ENCODE measurements at regions not wholly inside any gene's neighbourhood (a gene's known extent, or its start where the extent isn't known, plus 50 kb on each side); places are given as distances from the start of the nearest gene placed in this dataset.

DNA sequence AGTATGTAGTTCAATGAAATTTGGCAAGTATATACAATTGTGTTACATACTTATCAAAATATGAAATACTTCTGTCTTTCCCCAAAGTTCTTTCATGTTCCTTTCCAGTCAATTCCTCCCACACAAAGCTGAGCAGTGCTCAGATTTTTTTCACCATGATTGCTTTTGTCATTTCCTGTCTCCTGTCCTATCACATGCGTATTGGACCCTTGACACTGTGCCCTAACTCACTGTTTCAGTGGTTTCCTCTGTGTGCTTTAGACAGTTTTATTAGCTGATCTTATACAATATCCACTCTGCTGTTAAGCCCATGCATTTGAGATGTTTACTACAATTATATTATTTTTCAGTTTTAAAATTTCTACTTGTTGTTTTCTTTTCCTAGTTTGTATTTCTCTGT lies 463.6 kb upstream of the MEF2C start:
- H3K4me2 ChIP-seq (ENCODE audit: low read length): no peak overlapping the region
- H2AFZ ChIP-seq (ENCODE audit: low read depth, low read length): no peak overlapping the region
- H3K36me3 ChIP-seq (ENCODE audit: insufficient read depth, low read length): no peaks in the 10 kb centered on the region
- no peaks in the 10 kb centered on the region for H3K9me3 ChIP-seq (ENCODE audit: low read length)
- H3F3A ChIP-seq (ENCODE audit: insufficient read depth, low read length, poor library complexity, severe bottlenecking): no peaks in the 10 kb centered on the region
- no peak for TF ChIP-seq RAD21 (conservative IDR thresholded peaks at IDR 0.05)
- TF ChIP-seq SMC3 (conservative IDR thresholded peaks at IDR 0.05; ENCODE audit: poor library complexity): no peak
- no peak for TF ChIP-seq CTCF (IDR thresholded peaks at IDR 0.05; ENCODE audit: poor library complexity, severe bottlenecking)
- TF ChIP-seq POLR2AphosphoS5 (IDR thresholded peaks at IDR 0.05): no peak
- no peak for TF ChIP-seq MXI1 (conservative IDR thresholded peaks at IDR 0.05; ENCODE audit: poor library complexity, severe bottlenecking)
- TF ChIP-seq EZH2 (IDR thresholded peaks at IDR 0.05; ENCODE audit: borderline replicate concordance, insufficient read depth, low read length, poor library complexity, severe bottlenecking): no peak
- TF ChIP-seq REST (IDR thresholded peaks at IDR 0.05; ENCODE audit: borderline replicate concordance): no peak
- TF ChIP-seq EP300 (conservative IDR thresholded peaks at IDR 0.05; ENCODE audit: poor library complexity, severe bottlenecking): no peak
- no peaks in the 10 kb centered on the region for H3K27me3 ChIP-seq (ENCODE audit: insufficient read depth, low read depth, low read length)
- no peaks in the 10 kb centered on the region for H4K20me1 ChIP-seq (ENCODE audit: insufficient read depth)
- no peak overlapping the region for H3K9ac ChIP-seq (ENCODE audit: low read length)
- H3K79me2 ChIP-seq (replicated peaks; ENCODE audit: insufficient read depth, low read length): no peaks in the 10 kb centered on the region
- no peaks in the 10 kb centered on the region for H3K9me2 ChIP-seq (ENCODE audit: insufficient read depth, low read length)
- H3K27ac ChIP-seq (ENCODE audit: low read length): no peak overlapping the region
- no peak overlapping the region for H3K4me3 ChIP-seq (ENCODE audit: low read length)

DNA sequence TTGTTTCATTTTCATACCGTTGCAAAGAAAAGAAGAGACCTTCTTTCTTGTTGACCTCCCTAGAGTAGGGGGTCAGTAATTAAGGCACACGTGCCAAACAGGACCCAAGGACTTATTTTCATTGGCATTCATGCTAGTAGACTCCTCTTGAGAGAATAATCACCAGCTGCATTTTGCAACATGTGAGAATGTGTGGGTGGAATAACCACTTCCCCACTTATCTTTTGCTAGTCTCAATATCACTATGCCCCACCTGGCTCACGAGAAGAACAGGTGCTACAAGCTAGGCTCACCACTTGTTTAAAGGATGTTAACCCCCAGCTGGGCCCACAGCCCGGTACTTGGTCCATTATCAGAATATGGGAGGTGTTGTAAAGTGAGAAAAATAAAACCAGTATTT lies 460.7 kb upstream of the MEF2C start:
- no peak for TF ChIP-seq MXI1 (conservative IDR thresholded peaks at IDR 0.05; ENCODE audit: poor library complexity, severe bottlenecking)
- TF ChIP-seq RAD21 (conservative IDR thresholded peaks at IDR 0.05): no peak
- H3K27me3 ChIP-seq (ENCODE audit: insufficient read depth, low read depth, low read length): no peaks in the 10 kb centered on the region
- no peaks in the 10 kb centered on the region for H3K36me3 ChIP-seq (ENCODE audit: insufficient read depth, low read length)
- no peak overlapping the region for H2AFZ ChIP-seq (ENCODE audit: low read depth, low read length)
- H3K4me2 ChIP-seq (ENCODE audit: low read length): no peak overlapping the region
- no peaks in the 10 kb centered on the region for H4K20me1 ChIP-seq (ENCODE audit: insufficient read depth)
- H3K9ac ChIP-seq (ENCODE audit: low read length): no peak overlapping the region
- H3K27ac ChIP-seq (ENCODE audit: low read length): no peak overlapping the region
- H3F3A ChIP-seq (ENCODE audit: insufficient read depth, low read length, poor library complexity, severe bottlenecking): no peaks in the 10 kb centered on the region
- H3K9me3 ChIP-seq (ENCODE audit: low read length): no peaks in the 10 kb centered on the region
- H3K79me2 ChIP-seq (replicated peaks; ENCODE audit: insufficient read depth, low read length): no peaks in the 10 kb centered on the region
- H3K4me3 ChIP-seq (ENCODE audit: low read length): no peak overlapping the region
- no peaks in the 10 kb centered on the region for H3K9me2 ChIP-seq (ENCODE audit: insufficient read depth, low read length)

Data from neural cell (in vitro differentiated cells).